K562 (cell line): ENCODE measurements at regions not wholly inside any gene's neighbourhood (a gene's known extent, or its start where the extent isn't known, plus 50 kb on each side); places are given as distances from the start of the nearest gene placed in this dataset.
A peak's percentile ranks its signal among the peaks of the same experiment; 100 is the strongest.

Source experiments
- ATAC-seq: fragments of 200-7000 bp; cut with Tn5 transposase; 3 replicates; pipeline ENCODE4 v1.9.1; 2020; ENCODE audit warnings: moderate library complexity
- BruUV-seq: library from RNA; stranded (reverse); fragments of 400-500 nt; replicated peaks from 2 replicates; lab custom pipeline; 2021; lab: Mats Ljungman, UMichigan
- CTCF ChIA-PET: fragments of 300-600 bp; formaldehyde crosslinking; extraction: SDS; loops from one replicate; lab custom pipeline; 2021; ENCODE audit warnings: low intra/inter-chr PET ratio; lab: Yijun Ruan, JAX
- POLR2A ChIA-PET: fragments of 300-600, 350-650 bp; sonication (Branson Sonifier 250); formaldehyde crosslinking; extraction: SDS; loops from one replicate; lab custom pipeline; 2021; ENCODE audit warnings: antibody characterized with exemption, inconsistent platforms; lab: Yijun Ruan, JAX
- DNase-seq, 4 experiments: peaks; one replicate each; pipeline versions ENCODE4 v3.0.0 to v3.0.0-alpha.2; 2011 to 2018; ENCODE audit warnings: low spot score in 3 of 4, mixed read lengths in 3 of 4; ENCODE audit errors: extremely low read depth in 1 of 4
- FAIRE-seq: peaks from 2 replicates; lab custom pipeline; 2011; peaks lifted over from hg19 to GRCh38; lab: Jason Lieb, UNC
- H2AFZ ChIP-seq: 2 replicates; pipeline ENCODE4 v1.6.0; 2011; ENCODE audit warnings: low read depth, low read length, control low read depth, inconsistent platforms
- H3K27ac ChIP-seq: fragments of 200-600 bp; 3 replicates; pipeline ENCODE4 v1.8.0; 2011; ENCODE audit warnings: low read depth, mild to moderate bottlenecking, control low read depth, inconsistent platforms, low read length, moderate library complexity, mixed read lengths; ENCODE audit errors: extremely low read depth
- H3K27me3 ChIP-seq, 2 experiments: fragments of 300-600 bp in 1 of 2; 2 replicates in 1 of 2; 3 replicates in 1 of 2; pipeline versions ENCODE4 v1.6.0 to v1.8.0; 2011; ENCODE audit warnings: inconsistent platforms in 2 of 2, low read length in 2 of 2, mild to moderate bottlenecking in 1 of 2, mixed read lengths in 1 of 2, moderate library complexity in 1 of 2; ENCODE audit not compliant: control insufficient read depth in 2 of 2, insufficient read depth in 2 of 2
- H3K36me3 ChIP-seq: fragments of 300-600 bp; 3 replicates; pipeline ENCODE4 v1.8.0; 2011; ENCODE audit warnings: mild to moderate bottlenecking, low read length, inconsistent platforms; ENCODE audit not compliant: control insufficient read depth, insufficient read depth
- H3K4me1 ChIP-seq, 2 experiments: fragments of 200-600 bp in 1 of 2; replicated peaks in 1 of 2; 2 replicates in 1 of 2; 3 replicates in 1 of 2; pipeline versions ENCODE4 v1.5.1 to v1.8.0; 2011; ENCODE audit warnings: inconsistent platforms in 2 of 2, low read length in 2 of 2, mild to moderate bottlenecking in 1 of 2, mixed read lengths in 1 of 2, moderate library complexity in 1 of 2; ENCODE audit not compliant: control insufficient read depth in 2 of 2, insufficient read depth in 2 of 2
- H3K4me2 ChIP-seq: 2 replicates; pipeline ENCODE4 v1.6.1; 2011; ENCODE audit warnings: low read length, control low read depth, inconsistent platforms, mixed read lengths; ENCODE audit not compliant: insufficient read depth
- H3K4me3 ChIP-seq: fragments of 200-600 bp; sonication (generic), shearing (Covaris generic); 2 replicates; pipeline ENCODE4 v1.5.1; 2016; ENCODE audit warnings: control low read depth, inconsistent platforms
- H3K79me2 ChIP-seq: fragments of 200-600 bp; 3 replicates; pipeline ENCODE4 v1.8.0; 2011; ENCODE audit warnings: low read length, inconsistent platforms; ENCODE audit not compliant: control insufficient read depth, insufficient read depth
- H3K9ac ChIP-seq, 2 experiments: 2 replicates each; pipeline versions ENCODE4 v1.6.0 to v1.6.1; 2011; ENCODE audit warnings: low read depth in 2 of 2, low read length in 2 of 2, control low read depth in 1 of 2, inconsistent platforms in 1 of 2, mild to moderate bottlenecking in 1 of 2, mixed read lengths in 1 of 2; ENCODE audit not compliant: insufficient read depth in 1 of 2
- H3K9me1 ChIP-seq: one replicate; pipeline ENCODE4 v1.6.0; 2011; ENCODE audit warnings: inconsistent platforms, mild to moderate bottlenecking, low read length, moderate library complexity; ENCODE audit not compliant: control insufficient read depth, insufficient read depth
- H3K9me3 ChIP-seq: replicated peaks from 2 replicates; pipeline ENCODE4 v1.5.1; 2011; ENCODE audit warnings: low read depth, low read length, inconsistent platforms; ENCODE audit not compliant: control insufficient read depth, insufficient read depth
- H4K20me1 ChIP-seq: replicated peaks from 2 replicates; pipeline ENCODE4 v1.6.1; 2011; ENCODE audit warnings: low read length, inconsistent platforms, mixed read lengths; ENCODE audit not compliant: control insufficient read depth, insufficient read depth
- CHAMP1 ChIP-seq: fragments of 450-650 bp; IDR thresholded peaks from 2 replicates; pipeline ENCODE4 v1.6.1; 2016; ENCODE audit warnings: mild to moderate bottlenecking
- FOXP1 ChIP-seq: sonication (generic); formaldehyde crosslinking; IDR thresholded peaks from 2 replicates; pipeline ENCODE4 v1.8.0; 2022; ENCODE audit warnings: mild to moderate bottlenecking, missing genetic modification reagents
- KHSRP ChIP-seq: fragments of 450-650 bp; IDR thresholded peaks from 2 replicates; pipeline ENCODE4 v1.6.1; 2017
- NFIC ChIP-seq: fragments of 450-650 bp; IDR thresholded peaks from 2 replicates; pipeline ENCODE4 v1.6.1; 2017; ENCODE audit warnings: mild to moderate bottlenecking, inconsistent platforms
- TEAD4 ChIP-seq, 2 experiments: sonication (generic) in 1 of 2; formaldehyde crosslinking in 1 of 2; IDR thresholded peaks; 2 replicates each; pipeline versions ENCODE4 v1.6.1 to v1.8.0; 2012 to 2022; ENCODE audit warnings: borderline replicate concordance in 1 of 2, inconsistent platforms in 1 of 2, low read length in 1 of 2, mild to moderate bottlenecking in 1 of 2, missing genetic modification reagents in 1 of 2
- ZBTB5 ChIP-seq: fragments of 450-650 bp; IDR thresholded peaks from 2 replicates; pipeline ENCODE4 v1.6.1; 2017; ENCODE audit warnings: antibody characterized with exemption
- WGBS: fragments of 100-300 bp; shearing (Covaris generic); methylation state at CpG from one replicate; pipeline ENCODE4 v1.1.6; 2016; ENCODE audit warnings: low coverage, mixed read lengths; ENCODE audit not compliant: insufficient coverage; ENCODE audit errors: missing lambda C conversion rate; 5-methylcytosine and 5-hydroxymethylcytosine counted together
- in situ Hi-C: fragments of 300-500 bp; cut with MboI; formaldehyde crosslinking; loops from 4 replicates; pipeline ENCODE4 v1.15.0; 2018; ENCODE audit warnings: inconsistent platforms, mixed read lengths
- intact Hi-C: fragments of 100-400 bp; cut with micrococcal nuclease; formaldehyde crosslinking; loops from 2 replicates; pipeline ENCODE4 v1.14.2; 2022
- TF ChIP-seq, protein P1 (sequence below): fragments of 450-650 bp; formaldehyde crosslinking; IDR thresholded peaks from 2 replicates; pipeline ENCODE4 v1.4.0; 2022; ENCODE audit warnings: missing genetic modification characterization
- TF ChIP-seq, protein P2 (sequence below): sonication (generic); formaldehyde crosslinking; IDR thresholded peaks from 2 replicates; pipeline ENCODE4 v1.8.1; 2022; ENCODE audit warnings: missing genetic modification reagents

DNA sequence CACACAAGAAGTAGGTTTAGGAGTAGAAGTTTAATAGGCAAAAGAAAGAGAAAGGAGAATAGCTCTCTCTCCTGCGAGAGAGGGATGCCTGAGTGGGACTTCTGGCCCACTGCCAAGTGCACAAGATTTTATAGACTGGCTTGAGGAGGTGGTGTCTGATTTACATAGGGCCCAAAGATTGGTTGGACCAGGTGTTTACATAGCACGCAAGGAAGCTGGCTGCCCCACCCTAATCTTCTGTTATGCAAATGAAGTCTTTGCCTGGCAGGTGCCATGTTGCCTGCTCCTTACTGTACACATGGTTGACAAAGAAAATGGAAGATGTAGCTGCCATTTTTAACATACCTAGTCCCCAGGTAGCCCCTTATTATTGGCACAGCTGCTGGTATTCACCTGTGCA lies 170.8 kb upstream of the GATB start:
- H4K20me1 ChIP-seq, result no peaks in the 10 kb centered on the region
- BruUV-seq, result no TSS peak
- no peaks in the 10 kb centered on the region for H3K9me1 ChIP-seq
- TF ChIP-seq NFIC (peak; percentile 87), FOXP1 (CRISPR knock-in tag) (no peak)
- TF ChIP-seq, protein P1, sequence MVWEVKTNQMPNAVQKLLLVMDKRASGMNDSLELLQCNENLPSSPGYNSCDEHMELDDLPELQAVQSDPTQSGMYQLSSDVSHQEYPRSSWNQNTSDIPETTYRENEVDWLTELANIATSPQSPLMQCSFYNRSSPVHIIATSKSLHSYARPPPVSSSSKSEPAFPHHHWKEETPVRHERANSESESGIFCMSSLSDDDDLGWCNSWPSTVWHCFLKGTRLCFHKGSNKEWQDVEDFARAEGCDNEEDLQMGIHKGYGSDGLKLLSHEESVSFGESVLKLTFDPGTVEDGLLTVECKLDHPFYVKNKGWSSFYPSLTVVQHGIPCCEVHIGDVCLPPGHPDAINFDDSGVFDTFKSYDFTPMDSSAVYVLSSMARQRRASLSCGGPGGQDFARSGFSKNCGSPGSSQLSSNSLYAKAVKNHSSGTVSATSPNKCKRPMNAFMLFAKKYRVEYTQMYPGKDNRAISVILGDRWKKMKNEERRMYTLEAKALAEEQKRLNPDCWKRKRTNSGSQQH (CRISPR knock-in tag), result no peak
- FAIRE-seq (no peak), DNase-seq (peak in 1 of 4 experiments; percentile 8), ATAC-seq (no peak; the same call in 2 of the 3 replicates)
- ChIA-PET POLR2A (interaction anchor here (0.5 kb wide), 1 partner anchor 22 kb away, joined by 4 read pairs; no protein-coding TSS in a partner anchor), CTCF (no interaction called here)
- no peaks in the 10 kb centered on the region for H3K79me2 ChIP-seq
- in situ Hi-C loops (no loop called here), intact Hi-C loops (loop anchor here (10.0 kb wide), 1 partner anchor 287 kb away; no protein-coding TSS in a partner anchor)
- WGBS, result 0% methylated on average over 1 of the region's 2 CpGs
- no peak overlapping the region for H3K27ac ChIP-seq
- no peaks in the 10 kb centered on the region for H3K36me3 ChIP-seq
- H3K4me2 ChIP-seq, result no peak overlapping the region
- H3K9ac ChIP-seq, result no peak overlapping the region
- no peaks in the 10 kb centered on the region for H3K27me3 ChIP-seq
- H3K9me3 ChIP-seq, result no peaks in the 10 kb centered on the region
- no peaks in the 10 kb centered on the region for H3K4me1 ChIP-seq
- H3K4me3 ChIP-seq, result no peak overlapping the region
- no peak overlapping the region for H2AFZ ChIP-seq

DNA sequence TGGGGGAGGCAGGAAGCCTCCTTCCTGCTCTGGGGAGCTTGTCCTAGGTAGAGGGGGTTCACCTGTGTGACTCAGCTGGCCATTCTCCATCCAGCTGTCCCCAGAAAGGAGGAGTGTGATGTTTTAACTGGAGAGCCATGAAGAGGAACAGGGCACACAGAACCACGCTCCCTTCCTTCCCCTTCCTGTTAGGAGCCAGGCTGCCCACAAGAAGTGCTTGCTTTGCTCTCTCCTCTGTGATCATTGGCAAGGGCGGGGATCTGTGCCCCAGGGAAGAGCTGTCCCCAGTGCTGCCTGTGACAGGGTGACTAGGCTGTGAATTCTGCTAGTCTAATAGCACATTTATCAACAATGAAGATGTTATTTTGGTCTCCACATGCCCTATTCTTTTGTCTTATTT lies 169.6 kb upstream of the GATB start:
- Histone ChIP-seq H3K79me2 (no peaks in the 10 kb centered on the region), H3K4me3 (no peak overlapping the region), H3K27me3 (no peaks in the 10 kb centered on the region), H3K9me3 (no peaks in the 10 kb centered on the region), H3K4me2 (no peak overlapping the region), H3K9ac (no peak overlapping the region), H3K27ac (no peak overlapping the region), H3K9me1 (no peaks in the 10 kb centered on the region), H4K20me1 (no peaks in the 10 kb centered on the region), H2AFZ (no peak overlapping the region), H3K36me3 (no peaks in the 10 kb centered on the region), H3K4me1 (no peaks in the 10 kb centered on the region)
- CTCF ChIA-PET, result no interaction called here
- POLR2A ChIA-PET, result interaction anchor here (0.5 to 0.6 kb wide), 2 partner anchors 229 to 366 kb away, joined by 3 read pairs; no protein-coding TSS in a partner anchor
- ATAC-seq, result no peak
- no peak for FAIRE-seq
- no peak for DNase-seq
- WGBS, result 0% methylated on average over 1 of the region's 2 CpGs
- intact Hi-C loops (loop anchor here (10.0 kb wide), 1 partner anchor 286 kb away; no protein-coding TSS in a partner anchor), in situ Hi-C loops (no loop called here)
- no TSS peak for BruUV-seq
- TF ChIP-seq, protein P2, sequence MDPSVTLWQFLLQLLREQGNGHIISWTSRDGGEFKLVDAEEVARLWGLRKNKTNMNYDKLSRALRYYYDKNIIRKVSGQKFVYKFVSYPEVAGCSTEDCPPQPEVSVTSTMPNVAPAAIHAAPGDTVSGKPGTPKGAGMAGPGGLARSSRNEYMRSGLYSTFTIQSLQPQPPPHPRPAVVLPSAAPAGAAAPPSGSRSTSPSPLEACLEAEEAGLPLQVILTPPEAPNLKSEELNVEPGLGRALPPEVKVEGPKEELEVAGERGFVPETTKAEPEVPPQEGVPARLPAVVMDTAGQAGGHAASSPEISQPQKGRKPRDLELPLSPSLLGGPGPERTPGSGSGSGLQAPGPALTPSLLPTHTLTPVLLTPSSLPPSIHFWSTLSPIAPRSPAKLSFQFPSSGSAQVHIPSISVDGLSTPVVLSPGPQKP (CRISPR knock-in tag), result no peak
- TF ChIP-seq ZBTB5 (no peak), CHAMP1 (no peak), TEAD4 (IDR thresholded peaks at IDR 0.05; ENCODE audit: low read length) (no peak), TEAD4 (CRISPR knock-in tag; IDR thresholded peaks at IDR 0.05; ENCODE audit: borderline replicate concordance) (no peak), KHSRP (no peak)
